Activated CD4-positive, alpha-beta T cell treated with anti-CD3 and anti-CD28 coated beads, Interleukin-10, Interleukin-2, amounts not matched to agents 100 ng/mL and 50 ng/mL, durations not matched to agents 16 hours and 8 hours (primary cell): ENCODE measurements at regions not wholly inside any gene's neighbourhood (a gene's known extent, or its start where the extent isn't known, plus 50 kb on each side); places are given as distances from the start of the nearest gene placed in this dataset.
"Not testable (repeated sequence)": the region's sequence is repeated elsewhere in the genome, so short reads cannot be mapped to it uniquely, and the experiment has no call there.

Source experiments
- DNase-seq: peaks from one replicate; pipeline ENCODE4 v3.0.0-alpha.2; 2020

GRCh38 chr6:66048684-66049474 is 341.9 kb upstream of the EYS start:
- no peak for DNase-seq

- DNase-seq = no peak
Measured at GRCh38 chr6:66032626-66033025, 325.6 kb upstream of the EYS start.

DNA sequence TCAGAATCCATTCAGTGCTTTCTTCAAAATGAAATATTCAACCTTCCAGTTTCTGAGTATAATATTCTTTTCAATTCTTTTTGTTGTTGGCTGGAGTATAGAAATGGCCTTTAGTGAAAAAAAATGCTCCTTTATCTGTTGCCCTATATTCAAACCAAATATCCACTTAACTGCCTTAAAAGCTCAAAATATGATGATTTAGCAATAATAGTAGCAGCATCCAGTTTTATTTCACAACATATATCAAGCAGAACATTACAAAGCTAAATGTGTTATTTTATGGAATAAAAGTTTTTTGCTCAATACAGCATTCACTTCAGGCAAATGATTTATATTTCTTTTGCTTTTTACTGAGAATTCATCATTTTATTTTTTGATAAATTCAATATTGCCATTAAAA is 322.4 kb upstream of the EYS start:
- DNase-seq = no peak

DNA sequence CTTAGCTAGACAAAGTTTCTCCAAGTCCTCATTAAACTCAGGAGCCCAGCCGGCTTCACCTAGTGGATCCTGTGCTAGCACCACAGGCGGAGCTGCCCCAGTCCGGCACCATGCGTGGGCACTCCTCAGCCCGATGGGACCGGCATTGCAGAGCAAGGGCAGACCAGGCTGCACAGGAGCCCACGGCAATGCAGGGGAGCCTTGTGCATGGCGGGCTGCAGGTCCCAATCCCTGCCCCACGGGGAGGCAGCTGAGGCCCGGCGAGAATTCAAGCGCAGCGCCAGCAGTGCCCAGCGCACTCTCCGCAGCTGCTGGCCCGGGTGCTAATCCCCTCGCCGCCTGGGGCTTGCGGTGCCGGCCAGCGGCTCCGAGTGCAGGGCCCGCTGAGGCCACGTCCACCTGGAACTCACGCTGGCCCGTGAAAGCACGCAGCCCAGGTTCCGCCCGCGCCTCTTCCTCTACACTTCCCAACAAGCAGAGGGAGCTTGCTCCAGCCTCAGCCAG is 292.3 kb upstream of the EYS start:
- DNase-seq = no peak

GRCh38 chr6:65998544-65998943 is 291.5 kb upstream of the EYS start:
- DNase-seq = no peak

- no peak for DNase-seq
Measured at GRCh38 chr6:65997539-65997938, 290.5 kb upstream of the EYS start.

DNA sequence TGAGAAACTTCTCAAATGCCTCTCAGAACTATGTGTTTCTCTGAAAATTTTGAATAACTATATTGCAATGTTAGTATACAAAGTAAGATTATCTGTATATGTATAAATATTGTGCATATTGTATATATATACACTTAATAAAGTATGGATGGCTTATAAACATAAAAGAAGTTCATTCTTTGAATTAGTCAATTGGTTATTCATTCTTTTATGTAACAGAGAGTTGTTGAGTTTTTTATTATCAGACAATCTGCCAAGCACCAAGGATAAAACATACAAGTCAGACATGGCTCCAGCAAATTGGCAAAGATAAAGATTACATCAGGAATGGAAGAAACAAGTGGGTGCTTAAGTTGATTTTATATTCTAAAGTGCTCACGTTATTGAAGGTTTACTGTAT is 289.1 kb upstream of the EYS start:
- no peak for DNase-seq

DNA sequence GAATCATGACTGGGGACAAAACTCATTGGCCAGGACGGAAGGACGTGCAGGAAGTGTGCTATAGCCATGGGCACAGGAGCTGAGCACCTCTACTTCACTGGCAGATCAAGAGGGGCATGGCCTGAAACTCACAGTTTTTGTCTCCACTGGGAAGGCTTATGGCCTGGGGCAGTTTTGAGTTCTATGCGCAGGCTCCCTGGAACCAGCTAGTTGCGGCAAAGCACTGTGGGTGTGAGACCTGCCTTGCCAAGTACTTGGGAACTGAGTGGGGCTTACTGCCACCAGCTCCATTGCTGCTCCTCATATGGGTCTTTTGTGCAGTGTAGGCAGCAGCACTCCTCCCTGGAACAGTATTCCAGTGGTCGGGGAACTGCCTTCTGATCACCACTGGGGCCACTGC is 282.6 kb upstream of the EYS start:
- DNase-seq = no peak

GRCh38 chr6:65988006-65988405 is 281.0 kb upstream of the EYS start:
- no peak for DNase-seq

- DNase-seq = no peak
Measured at GRCh38 chr6:65984089-65984488, 277.1 kb upstream of the EYS start.

GRCh38 chr6:65979120-65979519 is 272.1 kb upstream of the EYS start:
- no peak for DNase-seq

GRCh38 chr6:65971252-65971651 is 264.2 kb upstream of the EYS start:
- not testable (repeated sequence) for DNase-seq

DNA sequence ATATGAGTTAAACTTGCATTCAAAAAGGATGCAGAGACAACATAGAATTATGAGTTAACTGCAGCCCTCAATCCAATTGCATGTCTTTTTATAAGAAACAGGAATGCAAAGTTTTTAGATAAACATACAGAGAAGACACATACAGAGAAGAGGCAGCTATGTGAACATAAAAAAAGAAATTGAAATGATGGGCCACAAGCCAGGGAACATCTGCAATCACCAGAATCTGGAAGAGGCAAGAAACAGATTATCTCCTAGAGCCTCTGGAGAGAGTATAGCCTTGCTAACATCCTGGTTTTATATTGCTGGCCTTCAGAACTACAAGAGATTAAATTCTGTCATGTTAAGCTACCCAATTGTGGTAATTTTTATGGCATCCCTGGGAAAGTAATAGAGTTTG is 257.2 kb upstream of the EYS start:
- DNase-seq = no peak

DNA sequence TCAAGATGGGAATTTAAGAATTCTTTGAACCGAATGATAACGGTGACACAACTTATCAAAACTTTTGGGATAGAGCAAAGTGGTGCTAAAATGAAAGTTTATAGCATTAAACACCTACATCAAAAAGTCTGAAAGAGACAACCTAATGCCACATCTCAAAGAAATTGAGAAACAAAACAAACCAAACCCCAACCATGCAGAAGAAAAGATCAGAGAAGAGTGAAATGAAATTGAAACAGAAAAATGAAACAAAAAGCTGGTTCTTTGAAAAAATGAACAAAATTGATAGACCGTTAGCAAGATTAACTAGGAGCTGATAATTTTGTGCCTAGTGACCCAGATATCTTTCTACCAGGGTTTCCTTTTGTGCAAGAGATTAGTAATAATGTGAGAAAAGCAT is 248.0 kb upstream of the EYS start:
- DNase-seq = no peak

- DNase-seq = no peak
Measured at GRCh38 chr6:65948062-65948461, 241.0 kb upstream of the EYS start.

GRCh38 chr6:65943548-65943947 is 236.5 kb upstream of the EYS start:
- DNase-seq = no peak

GRCh38 chr6:65943051-65943450 is 236.0 kb upstream of the EYS start:
- no peak for DNase-seq

GRCh38 chr6:65938000-65938399 is 231.0 kb upstream of the EYS start:
- no peak for DNase-seq

DNA sequence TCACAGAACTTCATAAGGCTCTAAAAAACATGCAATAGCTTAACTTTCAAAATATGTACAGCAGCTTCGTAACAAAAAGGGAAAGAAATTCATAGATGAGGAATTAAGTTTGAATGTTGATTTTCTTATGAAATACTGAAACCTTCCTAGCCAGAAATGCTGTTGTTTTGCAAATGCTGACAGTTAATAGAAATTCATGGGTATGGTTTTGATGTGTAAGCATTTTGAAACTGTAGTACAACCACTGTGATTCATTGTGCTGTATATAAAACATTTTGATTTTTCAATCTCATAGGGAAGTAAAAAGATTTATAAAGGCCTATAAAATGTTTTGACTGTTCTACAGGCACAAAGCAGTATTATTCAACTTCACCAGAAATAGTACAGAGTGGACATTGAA is 228.4 kb upstream of the EYS start:
- no peak for DNase-seq

DNA sequence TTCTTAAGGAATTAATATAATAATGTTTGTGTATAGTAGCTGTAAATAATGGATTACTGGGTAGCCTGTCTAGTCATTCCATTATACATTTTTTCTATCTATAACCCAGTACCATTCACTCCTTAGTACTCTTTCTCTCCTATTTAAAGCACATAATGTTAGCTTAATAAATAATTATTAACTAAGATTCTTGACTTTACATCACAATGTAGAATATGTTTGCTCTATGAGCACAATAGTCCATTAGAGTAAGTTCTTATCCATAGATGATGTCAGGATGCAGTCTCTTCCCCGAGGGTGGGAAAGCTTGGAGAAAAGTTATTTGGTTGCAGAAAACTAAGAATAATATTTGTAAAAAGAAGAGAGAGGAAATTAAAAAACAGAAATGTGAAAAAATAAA is 226.4 kb upstream of the EYS start:
- DNase-seq = no peak

- DNase-seq = no peak
Measured at GRCh38 chr6:65927141-65927540, 220.1 kb upstream of the EYS start.

- no peak for DNase-seq
Measured at GRCh38 chr6:65924411-65924810, 217.4 kb upstream of the EYS start.

DNA sequence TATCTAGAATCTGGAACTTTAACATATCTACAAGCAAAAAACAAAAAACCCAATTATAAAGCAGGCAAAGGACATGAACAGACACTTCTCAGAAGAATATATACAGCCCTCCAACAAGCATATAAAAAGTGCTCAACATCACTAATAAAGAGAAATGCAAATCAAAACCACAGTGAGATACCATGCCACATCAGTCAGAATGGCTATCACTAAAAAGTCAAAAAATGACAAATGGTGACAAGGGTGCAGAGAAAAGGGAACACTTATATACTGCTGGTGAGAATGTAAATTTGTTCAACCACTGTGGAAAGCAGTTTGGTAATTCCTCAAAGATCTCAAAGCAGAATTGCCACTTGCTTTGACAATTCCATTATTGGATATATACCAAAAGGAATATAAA is 215.0 kb upstream of the EYS start:
- no peak for DNase-seq

DNA sequence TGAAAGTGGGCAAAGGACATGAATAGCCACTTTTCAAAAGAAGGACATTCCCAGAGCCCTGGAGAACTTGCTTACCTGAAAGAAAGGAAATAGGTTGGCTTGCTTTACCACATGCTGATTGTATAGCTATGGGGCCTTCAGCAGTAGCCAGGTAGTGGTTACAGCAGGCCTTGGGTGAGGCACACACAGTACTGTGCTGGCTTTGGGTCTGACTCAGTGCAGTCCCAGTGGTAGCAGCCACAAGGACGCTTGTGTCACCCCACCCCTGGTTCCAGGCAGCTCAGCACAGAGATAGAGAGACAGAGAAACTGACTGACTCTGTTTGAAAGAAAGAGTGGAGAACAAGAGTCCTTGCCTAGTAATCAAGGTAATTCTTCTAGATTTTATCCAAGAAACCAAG is 201.0 kb upstream of the EYS start:
- DNase-seq = no peak

DNA sequence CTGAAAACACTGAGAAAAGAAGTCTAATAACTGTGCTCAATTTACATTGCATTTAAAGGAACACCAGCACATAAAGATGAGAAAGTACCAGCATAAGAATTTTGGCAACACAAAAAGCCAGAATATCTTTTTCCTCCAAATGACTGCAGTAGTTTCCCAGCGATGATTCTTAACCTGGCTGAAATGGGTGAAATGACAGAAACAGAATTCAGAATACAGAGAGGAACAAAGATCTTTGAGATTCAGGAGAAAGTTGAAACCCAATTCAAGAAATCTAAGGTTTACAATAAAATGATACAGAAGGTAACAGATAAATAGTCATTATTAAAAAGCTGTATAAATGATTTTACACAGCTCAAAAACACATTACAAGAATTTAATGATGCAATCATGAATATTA is 197.0 kb upstream of the EYS start:
- no peak for DNase-seq
